ENCODE measurements at regions not wholly inside any gene's neighbourhood (a gene's known extent, or its start where the extent isn't known, plus 50 kb on each side); places are given as distances from the start of the nearest gene placed in this dataset.

DNA sequence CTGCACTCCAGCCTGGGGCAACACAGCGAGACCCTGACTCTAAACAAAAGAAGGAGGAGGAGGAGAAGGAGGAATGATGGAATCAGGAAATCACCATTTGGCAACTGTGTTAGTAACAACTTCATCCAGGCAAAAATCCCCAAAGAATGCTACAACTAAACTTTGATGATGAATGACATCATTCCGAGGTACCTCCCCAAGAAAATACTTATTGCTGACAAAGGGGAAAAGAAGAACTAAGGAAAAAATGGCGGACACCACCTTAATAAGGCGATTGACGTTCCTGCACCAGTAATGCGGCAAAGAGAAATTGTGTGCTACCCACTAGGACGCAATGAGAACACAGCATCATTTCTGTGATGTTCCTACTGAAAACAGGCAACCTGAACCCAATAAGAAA is 78.2 kb upstream of the SLC6A11 start:
- H3K9me3 ChIP-seq: peaks cover 0 to 18% of the 10 kb centered on the region in 2 donors
- H3K36me3 ChIP-seq: no peaks in the 10 kb centered on the region
- H3K27me3 ChIP-seq: no peaks in the 10 kb centered on the region
- H3K27ac ChIP-seq: no peak overlapping the region
- H3K4me3 ChIP-seq: no peak overlapping the region
- no peak for DNase-seq (ENCODE audit: low spot score)
- H3K4me1 ChIP-seq: peaks cover 0 to 5% of the 10 kb centered on the region in 2 donors
- TF ChIP-seq, protein P1, sequence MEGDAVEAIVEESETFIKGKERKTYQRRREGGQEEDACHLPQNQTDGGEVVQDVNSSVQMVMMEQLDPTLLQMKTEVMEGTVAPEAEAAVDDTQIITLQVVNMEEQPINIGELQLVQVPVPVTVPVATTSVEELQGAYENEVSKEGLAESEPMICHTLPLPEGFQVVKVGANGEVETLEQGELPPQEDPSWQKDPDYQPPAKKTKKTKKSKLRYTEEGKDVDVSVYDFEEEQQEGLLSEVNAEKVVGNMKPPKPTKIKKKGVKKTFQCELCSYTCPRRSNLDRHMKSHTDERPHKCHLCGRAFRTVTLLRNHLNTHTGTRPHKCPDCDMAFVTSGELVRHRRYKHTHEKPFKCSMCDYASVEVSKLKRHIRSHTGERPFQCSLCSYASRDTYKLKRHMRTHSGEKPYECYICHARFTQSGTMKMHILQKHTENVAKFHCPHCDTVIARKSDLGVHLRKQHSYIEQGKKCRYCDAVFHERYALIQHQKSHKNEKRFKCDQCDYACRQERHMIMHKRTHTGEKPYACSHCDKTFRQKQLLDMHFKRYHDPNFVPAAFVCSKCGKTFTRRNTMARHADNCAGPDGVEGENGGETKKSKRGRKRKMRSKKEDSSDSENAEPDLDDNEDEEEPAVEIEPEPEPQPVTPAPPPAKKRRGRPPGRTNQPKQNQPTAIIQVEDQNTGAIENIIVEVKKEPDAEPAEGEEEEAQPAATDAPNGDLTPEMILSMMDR (IDR thresholded peaks at IDR 0.05): no peak

GRCh38 chr3:10738688-10739372 is 77.2 kb upstream of the SLC6A11 start:
- H3K27ac ChIP-seq: no peak overlapping the region
- TF ChIP-seq, protein P1 (IDR thresholded peaks at IDR 0.05): peak; percentile 88 to 89
- peaks cover 0 to 8% of the 10 kb centered on the region in 2 donors for H3K9me3 ChIP-seq
- H3K4me1 ChIP-seq: peaks cover 0 to 5% of the 10 kb centered on the region in 2 donors
- H3K27me3 ChIP-seq: peaks cover 0 to 3% of the 10 kb centered on the region in 2 donors
- peak; percentile 71 for DNase-seq (ENCODE audit: low spot score)
- peak overlapping the region in 1 of 2 donors; percentile 21 for H3K4me3 ChIP-seq
- no peaks in the 10 kb centered on the region for H3K36me3 ChIP-seq

DNA sequence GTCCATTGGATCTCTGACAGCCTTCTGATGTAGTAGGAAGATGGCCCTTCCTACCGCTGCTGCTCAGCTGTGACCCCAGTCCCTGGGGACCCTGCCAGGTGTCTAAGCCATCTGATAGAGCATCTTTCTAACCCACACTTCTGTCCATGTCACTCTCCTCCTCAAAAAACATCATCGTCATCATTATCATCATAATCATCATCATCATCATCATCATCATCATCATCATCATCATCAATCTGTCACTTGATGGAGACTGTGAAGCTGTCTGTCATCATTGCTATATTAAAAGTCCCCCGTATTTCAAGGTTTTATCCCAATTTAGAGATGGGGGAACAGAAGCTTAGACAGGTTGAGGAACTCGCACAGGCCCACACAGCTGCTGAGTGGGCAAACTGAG is 75.1 kb upstream of the SLC6A11 start:
- DNase-seq (ENCODE audit: low spot score): no peak
- H3K9me3 ChIP-seq: no peaks in the 10 kb centered on the region
- no peaks in the 10 kb centered on the region for H3K36me3 ChIP-seq
- TF ChIP-seq, protein P1 (IDR thresholded peaks at IDR 0.05): no peak
- H3K27ac ChIP-seq: no peak overlapping the region
- peaks cover 0 to 5% of the 10 kb centered on the region in 2 donors for H3K4me1 ChIP-seq
- no peak overlapping the region for H3K4me3 ChIP-seq
- peaks cover 0 to 3% of the 10 kb centered on the region in 2 donors for H3K27me3 ChIP-seq

DNA sequence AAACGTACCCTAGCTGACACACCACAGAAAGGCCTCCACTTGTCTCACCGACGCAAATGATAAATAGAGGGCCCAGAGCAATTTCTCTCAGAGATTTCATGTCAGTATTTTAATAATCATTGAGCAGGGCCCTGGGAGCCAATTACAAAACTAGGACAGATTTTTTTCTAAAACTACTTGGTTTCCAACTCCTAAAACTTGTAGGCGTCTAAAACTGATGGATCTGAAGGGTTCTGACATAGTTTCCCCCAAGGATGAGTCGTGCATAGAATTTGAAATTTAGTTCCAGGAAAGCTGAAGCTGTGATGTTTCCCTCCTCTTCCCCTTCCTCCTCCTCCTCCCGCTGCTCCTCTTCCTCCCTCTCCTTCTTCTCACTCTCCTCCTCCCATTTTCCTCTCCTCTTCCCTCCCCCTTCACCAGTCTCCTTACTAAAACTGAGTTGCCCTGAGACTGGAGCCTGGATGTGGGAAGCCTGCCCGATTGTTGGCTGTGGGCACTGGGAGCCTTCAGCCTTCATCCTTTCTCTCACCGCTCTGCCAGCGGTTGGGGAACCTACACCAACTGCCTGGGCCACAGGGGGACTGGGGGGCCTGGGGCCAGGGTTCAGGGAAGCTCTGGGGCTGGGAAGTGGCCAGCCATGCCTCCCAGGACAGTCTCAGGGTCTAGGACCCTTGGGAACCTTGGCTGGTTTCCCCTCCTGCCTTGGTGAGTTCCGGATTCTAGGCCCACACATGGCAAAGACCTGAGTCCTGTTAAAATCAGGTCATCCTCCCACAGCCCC is 73.9 kb upstream of the SLC6A11 start:
- Histone ChIP-seq H3K27ac (no peak overlapping the region), H3K36me3 (no peaks in the 10 kb centered on the region), H3K4me3 (no peak overlapping the region), H3K9me3 (no peaks in the 10 kb centered on the region), H3K27me3 (peaks cover 0 to 3% of the 10 kb centered on the region in 2 donors), H3K4me1 (peaks cover 0 to 5% of the 10 kb centered on the region in 2 donors)
- TF ChIP-seq, protein P1 (IDR thresholded peaks at IDR 0.05): no peak
- DNase-seq (ENCODE audit: low spot score): no peak

- TF ChIP-seq, protein P1 (IDR thresholded peaks at IDR 0.05): no peak
- DNase-seq (ENCODE audit: low spot score): no peak
- Histone ChIP-seq H3K36me3 (no peaks in the 10 kb centered on the region), H3K9me3 (no peaks in the 10 kb centered on the region), H3K4me1 (peaks cover 0 to 3% of the 10 kb centered on the region in 2 donors), H3K27ac (no peak overlapping the region), H3K27me3 (peaks cover 0 to 3% of the 10 kb centered on the region in 2 donors), H3K4me3 (no peak overlapping the region)
These were observed 72.5 kb upstream of the SLC6A11 start for GRCh38 chr3:10743366-10744097.

Measured in right atrium auricular region (tissue), 2 donors.